ENCODE measurements at regions not wholly inside any gene's neighbourhood (a gene's known extent, or its start where the extent isn't known, plus 50 kb on each side); places are given as distances from the start of the nearest gene placed in this dataset.
A peak's percentile ranks its signal among the peaks of the same experiment; 100 is the strongest.

GRCh38 chr13:50512474-50513299 lies 330.8 kb downstream of the DLEU7 start:
- peak; percentile 54 for DNase-seq

GRCh38 chr13:50513300-50513877 lies 330.1 kb downstream of the DLEU7 start:
- no peak for DNase-seq

DNA sequence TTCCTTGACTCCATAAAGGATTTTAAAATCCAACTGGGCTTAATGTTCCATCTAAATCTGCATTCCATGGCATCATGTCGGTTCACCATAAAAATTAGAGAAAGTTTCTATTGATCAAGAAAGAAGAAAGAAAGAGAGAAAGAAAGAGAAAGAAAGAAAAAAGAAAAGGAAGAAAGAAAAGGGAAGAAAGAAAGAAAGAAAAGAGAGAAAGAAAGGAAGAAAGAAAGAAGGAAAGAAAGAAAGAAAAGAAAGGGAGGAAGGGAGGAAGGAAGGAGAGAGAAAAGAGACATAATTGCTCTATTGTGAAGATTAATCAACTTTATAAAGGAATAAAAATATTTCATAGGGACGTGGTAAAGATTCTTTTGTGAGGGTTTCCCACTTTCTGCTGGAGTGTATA lies 329.2 kb downstream of the DLEU7 start:
- DNase-seq, result no peak

DNA sequence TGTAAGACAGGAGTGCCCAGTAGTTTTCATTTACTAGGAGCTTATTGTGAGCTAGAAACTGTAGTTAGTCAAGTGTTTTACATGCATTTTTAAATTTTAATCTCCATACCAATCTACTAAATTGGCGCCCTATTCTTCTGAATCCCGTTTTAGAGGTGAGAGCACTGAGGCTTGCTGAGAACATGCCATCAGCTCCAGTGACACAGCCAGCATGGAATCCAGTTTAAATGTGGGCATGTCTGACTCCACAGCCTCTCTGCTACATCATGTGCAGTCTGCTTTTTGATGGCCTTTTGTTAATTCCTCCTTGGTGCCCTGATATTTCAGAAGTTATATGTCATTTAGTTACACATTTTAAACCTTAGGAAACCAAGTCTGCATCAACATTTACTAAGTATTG lies 325.4 kb downstream of the DLEU7 start:
- DNase-seq, result no peak

DNA sequence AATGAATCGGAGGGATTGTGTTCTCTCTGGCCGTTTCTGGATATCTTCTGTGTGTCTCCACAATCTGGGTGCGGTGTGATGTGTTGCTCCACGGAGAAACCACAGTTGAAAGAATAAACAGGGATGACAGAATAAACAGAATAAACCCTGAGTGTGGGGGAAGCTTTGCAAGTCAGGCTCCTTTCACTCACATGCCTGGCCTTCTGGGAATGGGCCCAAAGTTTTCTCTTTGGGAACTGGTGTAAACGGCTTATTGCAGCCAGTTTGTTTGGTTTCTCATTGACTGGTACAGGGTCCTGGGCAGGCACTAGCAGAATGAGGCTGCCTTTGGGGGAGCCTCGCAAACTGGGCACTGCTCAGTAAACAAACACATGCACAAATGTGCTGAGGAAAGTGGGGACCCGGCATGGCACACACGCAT lies 324.7 kb downstream of the DLEU7 start:
- no peak for DNase-seq

- no peak for DNase-seq
Measured at GRCh38 chr13:50519866-50520265, 323.6 kb downstream of the DLEU7 start.

DNA sequence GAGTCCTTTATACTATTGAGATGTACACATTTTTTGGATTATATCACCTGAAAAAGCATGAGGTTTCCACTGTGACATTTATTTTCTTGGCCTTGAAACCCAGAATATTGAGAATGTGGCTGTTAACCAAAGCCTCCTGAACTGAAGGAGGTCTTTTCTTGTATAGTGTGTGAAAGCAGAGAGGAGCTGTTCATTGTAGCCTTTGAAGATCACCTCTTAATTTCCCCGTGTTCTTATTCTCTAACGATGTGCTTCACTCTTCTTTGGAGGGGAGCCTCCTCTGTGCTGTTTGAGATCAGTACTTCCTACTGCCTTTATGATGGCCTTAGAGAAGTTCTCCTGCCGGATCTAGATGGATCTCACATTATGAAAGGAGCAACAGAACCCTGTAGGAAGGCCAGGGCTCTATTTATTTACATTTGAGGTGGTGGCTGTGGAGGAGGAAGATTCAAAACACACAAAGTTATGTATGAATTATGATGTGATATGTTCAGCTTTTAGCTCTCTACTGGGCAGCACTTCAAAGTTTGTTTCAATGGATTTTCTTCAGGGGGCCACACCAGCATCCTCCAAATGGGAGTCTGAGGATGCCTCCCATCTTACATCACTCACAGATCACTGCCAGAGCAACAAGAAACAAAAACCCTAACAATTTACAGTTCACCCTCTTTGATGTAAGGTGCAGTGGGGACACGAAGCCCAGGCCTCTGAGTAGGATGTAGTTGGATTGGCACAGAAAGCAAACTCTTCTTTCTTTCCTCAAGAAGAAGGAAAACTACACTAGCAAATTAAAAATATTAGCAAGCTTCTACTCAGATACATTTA lies 322.3 kb downstream of the DLEU7 start:
- DNase-seq, result no peak

- DNase-seq, result no peak
Measured at GRCh38 chr13:50521831-50522149, 321.7 kb downstream of the DLEU7 start.

DNA sequence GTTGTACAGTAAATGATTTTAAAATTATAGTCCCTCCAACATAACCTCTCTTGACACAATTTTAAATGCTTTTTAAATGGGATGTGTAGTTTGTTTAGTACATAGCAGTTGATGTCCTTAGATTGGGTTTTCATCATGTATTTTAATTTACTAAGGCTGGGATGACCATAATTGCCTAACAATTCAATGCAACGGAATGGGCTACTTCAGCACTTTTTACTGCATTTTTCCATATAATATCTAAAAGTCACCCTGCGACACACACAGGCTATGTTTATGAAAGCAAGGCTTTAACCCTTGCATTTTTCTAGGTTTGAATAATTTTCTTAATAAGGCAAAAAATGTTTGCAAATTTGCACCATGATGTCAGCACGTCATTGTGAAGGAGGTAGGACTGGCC lies 321.0 kb downstream of the DLEU7 start:
- no peak for DNase-seq

- DNase-seq, result no peak
Measured at GRCh38 chr13:50523307-50523706, 320.2 kb downstream of the DLEU7 start.

- DNase-seq, result no peak
Measured at GRCh38 chr13:50524560-50524959, 318.9 kb downstream of the DLEU7 start.

- DNase-seq, result no peak
Measured at GRCh38 chr13:50526661-50527071, 316.8 kb downstream of the DLEU7 start.

- no peak for DNase-seq
Measured at GRCh38 chr13:50527188-50527587, 316.3 kb downstream of the DLEU7 start.

- DNase-seq, result no peak
Measured at GRCh38 chr13:50527612-50528509, 315.6 kb downstream of the DLEU7 start.

- no peak for DNase-seq
Measured at GRCh38 chr13:50529154-50529882, 314.2 kb downstream of the DLEU7 start.

DNA sequence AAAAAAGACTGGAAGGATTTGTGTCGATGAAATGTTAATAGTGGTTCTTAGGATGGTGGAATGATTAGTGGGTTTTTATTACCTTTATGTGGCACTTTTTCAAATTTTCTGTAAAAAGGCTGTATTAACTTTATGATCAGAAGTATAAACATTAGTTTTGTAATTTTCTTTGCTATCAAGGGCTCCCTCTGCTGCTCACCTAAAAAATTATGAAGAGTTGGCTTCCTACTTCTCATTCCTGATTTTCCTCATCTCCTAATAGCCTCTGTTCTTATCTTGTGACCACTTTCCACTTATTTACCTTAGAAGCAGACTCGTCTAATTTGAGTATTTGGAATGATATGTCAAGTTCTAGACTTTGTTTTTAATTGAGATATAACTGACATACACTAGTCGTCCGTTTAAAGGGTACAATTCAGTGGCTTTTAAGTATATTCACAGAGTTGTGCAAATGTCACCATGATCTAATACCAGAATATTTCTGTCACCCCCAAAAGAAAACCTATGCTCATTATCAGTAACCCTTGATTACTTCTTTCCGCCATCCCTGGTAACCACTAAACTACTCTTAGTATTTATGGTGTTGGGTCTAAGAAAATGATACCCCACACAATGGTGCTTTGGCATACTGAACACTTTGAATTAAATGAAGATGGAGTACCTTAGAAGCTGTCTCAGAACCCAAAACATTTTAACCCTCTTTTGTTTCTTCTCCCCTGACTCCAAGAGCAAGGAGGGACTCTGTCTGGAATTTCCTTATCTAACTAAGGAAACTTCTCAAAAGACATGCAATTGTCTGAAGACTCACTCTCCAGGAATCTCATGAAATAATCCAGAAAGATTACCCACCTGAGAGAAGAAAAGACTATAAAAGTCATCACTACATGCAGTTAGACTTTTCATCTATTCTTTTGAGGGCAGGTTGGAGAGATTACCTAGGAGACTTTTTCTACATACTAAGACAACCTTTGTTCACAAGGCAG lies 311.3 kb downstream of the DLEU7 start:
- DNase-seq, result peak; percentile 25

- no peak for DNase-seq
Measured at GRCh38 chr13:50535050-50535449, 308.4 kb downstream of the DLEU7 start.

DNA sequence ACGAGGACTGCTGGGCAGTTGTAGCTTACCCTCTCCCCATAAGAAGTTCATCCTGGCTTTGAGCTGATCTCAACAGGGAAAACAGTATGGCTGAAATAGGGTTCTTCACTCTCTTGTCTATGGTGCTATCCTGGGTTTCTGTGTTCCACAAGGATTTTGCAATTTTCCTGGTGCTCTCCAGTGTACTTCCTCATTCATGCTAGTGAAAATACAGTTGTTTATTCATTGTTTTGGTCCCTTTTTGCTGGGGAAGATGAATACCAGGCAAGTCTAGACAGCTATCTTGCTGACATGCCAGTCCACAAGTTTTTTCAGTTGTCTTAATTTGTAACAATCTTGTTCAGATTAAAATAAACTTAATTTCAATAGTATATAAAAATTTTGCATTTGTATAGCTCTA lies 306.5 kb downstream of the DLEU7 start:
- DNase-seq, result no peak

DNA sequence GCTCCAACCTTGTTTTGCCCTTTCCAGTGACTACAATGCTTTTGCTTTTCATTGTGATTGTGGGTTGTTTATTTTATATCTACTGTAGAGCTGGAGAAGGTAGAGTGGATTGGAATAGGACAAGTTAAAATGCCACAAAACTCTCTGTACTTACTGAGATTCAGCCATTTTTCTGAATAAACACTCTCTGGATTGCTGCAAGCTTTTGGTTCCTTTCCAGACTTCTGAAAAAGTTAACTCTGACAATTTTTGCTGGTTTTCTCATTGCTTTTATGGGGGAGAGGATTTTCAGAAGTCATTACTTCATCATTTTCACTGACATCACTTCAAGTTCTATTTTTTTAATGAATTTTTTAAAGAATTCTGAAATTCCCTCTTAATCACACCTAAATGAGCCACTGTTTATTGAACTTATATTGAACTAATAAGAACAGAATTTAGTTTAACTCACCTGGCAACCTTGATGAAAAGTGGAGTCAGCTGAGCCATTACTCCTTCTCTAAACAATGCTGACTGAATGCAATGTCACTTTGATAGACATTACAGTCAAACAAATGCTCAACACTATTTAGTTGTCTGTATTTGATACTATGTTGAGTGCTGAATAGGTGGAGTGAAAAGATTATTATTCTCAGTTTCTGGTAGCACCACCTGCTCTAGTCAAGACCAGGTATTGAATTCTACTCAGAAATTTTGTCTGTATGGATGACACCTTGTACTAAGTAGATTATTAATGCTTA lies 303.5 kb downstream of the DLEU7 start:
- no peak for DNase-seq

DNA sequence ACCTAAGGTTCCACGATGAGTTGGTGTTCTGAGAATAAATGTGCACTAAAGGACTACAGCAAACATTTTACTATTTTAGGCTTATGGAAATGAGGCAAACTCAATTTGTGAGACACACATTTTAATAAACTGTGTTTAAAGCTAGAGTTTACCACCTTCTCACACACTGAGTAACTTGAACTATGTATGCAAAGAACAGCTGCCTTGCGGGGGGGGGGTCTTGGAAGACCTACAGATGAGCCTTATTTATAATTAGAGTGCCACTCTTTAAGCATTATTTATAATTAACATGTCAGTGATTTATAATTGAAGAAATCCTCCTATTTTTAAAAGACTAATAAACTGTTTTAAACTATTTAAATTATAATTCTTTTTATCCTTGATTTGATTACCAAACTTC lies 300.4 kb downstream of the DLEU7 start:
- DNase-seq, result no peak
